ENCODE measurements at regions not wholly inside any gene's neighbourhood (a gene's known extent, or its start where the extent isn't known, plus 50 kb on each side); places are given as distances from the start of the nearest gene placed in this dataset.

DNA sequence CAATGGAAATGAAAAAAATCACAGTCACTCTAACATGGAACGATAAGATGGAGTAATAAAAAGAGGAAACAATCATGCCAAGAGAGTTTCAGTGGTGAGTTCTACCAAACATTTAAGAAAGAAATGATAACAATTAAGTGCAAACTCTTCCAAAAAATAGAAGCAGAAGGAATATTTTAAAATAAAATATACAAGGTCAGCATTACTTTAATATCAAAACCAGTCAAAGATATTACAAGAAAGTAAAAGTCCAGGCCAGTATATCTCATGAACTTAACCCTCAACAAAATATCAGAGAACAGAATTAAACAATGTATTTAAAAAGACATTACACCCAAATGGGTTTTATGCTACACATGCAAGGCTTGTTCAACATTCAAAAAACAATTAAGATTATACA lies 829.4 kb downstream of the TRIB2 start:
- H3K9ac ChIP-seq (ENCODE audit: low read length) = no peak overlapping the region
- no peak for DNase-seq
- H3K27me3 ChIP-seq (ENCODE audit: low read length) = no peaks in the 10 kb centered on the region
- no peaks in the 10 kb centered on the region for H3K79me2 ChIP-seq (ENCODE audit: low read length)
- H3K27ac ChIP-seq (ENCODE audit: low read length) = no peak overlapping the region
- no peak overlapping the region for H3K4me2 ChIP-seq (ENCODE audit: low read depth, low read length, poor library complexity, severe bottlenecking)
- no peaks in the 10 kb centered on the region for H3K36me3 ChIP-seq (ENCODE audit: insufficient read depth, low read length)
- H2AFZ ChIP-seq (ENCODE audit: low read length) = no peak overlapping the region
- 0 out of 2 replicates have a peak, but pooled peaks cover 5% of the 10 kb centered on the region for H3K9me2 ChIP-seq (replicated peaks; ENCODE audit: insufficient read depth, low read length)
- no peaks in the 10 kb centered on the region for H3K9me3 ChIP-seq (ENCODE audit: low read length)
- no peaks in the 10 kb centered on the region for H4K20me1 ChIP-seq (ENCODE audit: insufficient read depth, low read depth, low read length)
- H3K4me3 ChIP-seq (ENCODE audit: low read length) = no peak overlapping the region
- no peaks in the 10 kb centered on the region for H3K4me1 ChIP-seq (ENCODE audit: low read length)

GRCh38 chr2:13550285-13551231 lies 833.8 kb downstream of the TRIB2 start:
- Histone ChIP-seq H2AFZ (ENCODE audit: low read length) (no peak overlapping the region), H3K27me3 (ENCODE audit: low read length) (no peaks in the 10 kb centered on the region), H3K9me2 (replicated peaks; ENCODE audit: insufficient read depth, low read length) (0 out of 2 replicates have a peak, but pooled peaks cover 5% of the 10 kb centered on the region), H4K20me1 (ENCODE audit: insufficient read depth, low read depth, low read length) (no peaks in the 10 kb centered on the region), H3K36me3 (ENCODE audit: insufficient read depth, low read length) (no peaks in the 10 kb centered on the region), H3K9me3 (ENCODE audit: low read length) (no peaks in the 10 kb centered on the region; the same call in 1 of the 2 replicates), H3K4me1 (ENCODE audit: low read length) (no peaks in the 10 kb centered on the region), H3K4me3 (ENCODE audit: low read length) (no peak overlapping the region), H3K9ac (ENCODE audit: low read length) (no peak overlapping the region), H3K27ac (ENCODE audit: low read length) (no peak overlapping the region), H3K79me2 (ENCODE audit: low read length) (no peaks in the 10 kb centered on the region), H3K4me2 (ENCODE audit: low read depth, low read length, poor library complexity, severe bottlenecking) (no peak overlapping the region)
- DNase-seq = no peak

- no peak overlapping the region for H2AFZ ChIP-seq (ENCODE audit: low read length)
- no peaks in the 10 kb centered on the region for H4K20me1 ChIP-seq (ENCODE audit: insufficient read depth, low read depth, low read length)
- no peak for DNase-seq
- H3K4me1 ChIP-seq (ENCODE audit: low read length) = no peaks in the 10 kb centered on the region
- H3K27ac ChIP-seq (ENCODE audit: low read length) = no peak overlapping the region
- H3K79me2 ChIP-seq (ENCODE audit: low read length) = no peaks in the 10 kb centered on the region
- no peaks in the 10 kb centered on the region for H3K9me3 ChIP-seq (ENCODE audit: low read length)
- H3K9me2 ChIP-seq (replicated peaks; ENCODE audit: insufficient read depth, low read length) = no peaks in the 10 kb centered on the region
- no peak overlapping the region for H3K9ac ChIP-seq (ENCODE audit: low read length)
- no peaks in the 10 kb centered on the region for H3K27me3 ChIP-seq (ENCODE audit: low read length)
- H3K4me2 ChIP-seq (ENCODE audit: low read depth, low read length, poor library complexity, severe bottlenecking) = no peak overlapping the region
- H3K36me3 ChIP-seq (ENCODE audit: insufficient read depth, low read length) = no peaks in the 10 kb centered on the region
- no peak overlapping the region for H3K4me3 ChIP-seq (ENCODE audit: low read length)
Measured at GRCh38 chr2:13558368-13558767, 841.6 kb downstream of the TRIB2 start.

DNA sequence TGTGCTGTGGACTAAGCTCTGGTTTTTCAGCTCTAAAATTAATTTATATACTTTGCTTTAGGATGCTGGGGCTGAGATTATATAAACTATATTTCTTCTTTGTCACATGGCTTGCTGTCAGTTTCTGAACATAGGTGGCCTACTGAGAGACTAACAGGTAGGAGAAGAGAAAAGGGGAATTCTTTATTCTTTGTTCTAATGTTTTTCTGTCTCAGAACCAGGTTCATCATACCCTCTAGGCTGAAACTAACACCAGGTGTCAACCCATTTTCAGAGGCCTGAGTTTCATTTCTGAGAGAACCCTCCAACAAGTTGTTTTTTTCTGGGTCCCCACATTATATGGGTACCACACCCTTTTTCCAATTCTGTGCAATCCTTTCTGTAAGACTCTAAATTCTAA lies 843.6 kb downstream of the TRIB2 start:
- no peaks in the 10 kb centered on the region for H3K4me1 ChIP-seq (ENCODE audit: low read length)
- DNase-seq = no peak
- no peak overlapping the region for H3K9ac ChIP-seq (ENCODE audit: low read length)
- H3K27me3 ChIP-seq (ENCODE audit: low read length) = no peaks in the 10 kb centered on the region
- H3K79me2 ChIP-seq (ENCODE audit: low read length) = no peaks in the 10 kb centered on the region
- H3K9me3 ChIP-seq (ENCODE audit: low read length) = no peaks in the 10 kb centered on the region
- H3K4me3 ChIP-seq (ENCODE audit: low read length) = no peak overlapping the region
- H2AFZ ChIP-seq (ENCODE audit: low read length) = no peak overlapping the region
- no peaks in the 10 kb centered on the region for H3K36me3 ChIP-seq (ENCODE audit: insufficient read depth, low read length)
- no peak overlapping the region for H3K4me2 ChIP-seq (ENCODE audit: low read depth, low read length, poor library complexity, severe bottlenecking)
- H4K20me1 ChIP-seq (ENCODE audit: insufficient read depth, low read depth, low read length) = no peaks in the 10 kb centered on the region
- no peaks in the 10 kb centered on the region for H3K9me2 ChIP-seq (replicated peaks; ENCODE audit: insufficient read depth, low read length)
- H3K27ac ChIP-seq (ENCODE audit: low read length) = no peak overlapping the region

DNA sequence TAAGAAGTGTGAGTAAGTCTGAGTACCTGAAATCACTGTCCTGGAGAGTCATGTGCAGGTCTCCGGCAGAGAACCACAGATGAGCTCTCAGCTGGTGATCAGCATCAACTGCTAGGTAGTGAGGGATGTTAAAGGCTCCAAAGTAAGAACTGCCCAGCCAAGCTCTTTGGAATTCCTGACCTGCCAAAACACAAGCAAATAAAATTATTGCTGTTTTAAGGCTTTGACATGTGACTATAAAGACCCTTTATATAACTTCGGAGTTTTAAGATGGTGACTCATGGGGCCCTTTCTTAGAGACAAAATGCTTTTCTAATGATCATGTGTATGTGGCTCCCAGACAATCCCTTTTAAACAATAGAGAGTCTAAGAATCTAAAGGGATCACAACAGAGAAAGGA lies 855.7 kb downstream of the TRIB2 start:
- no peaks in the 10 kb centered on the region for H4K20me1 ChIP-seq (ENCODE audit: insufficient read depth, low read depth, low read length)
- 0 out of 2 replicates have a peak, but pooled peaks cover 5% of the 10 kb centered on the region for H3K9me3 ChIP-seq (ENCODE audit: low read length)
- H3K4me2 ChIP-seq (ENCODE audit: low read depth, low read length, poor library complexity, severe bottlenecking) = no peak overlapping the region
- H3K36me3 ChIP-seq (ENCODE audit: insufficient read depth, low read length) = no peaks in the 10 kb centered on the region
- H3K4me1 ChIP-seq (ENCODE audit: low read length) = no peaks in the 10 kb centered on the region
- H3K9ac ChIP-seq (ENCODE audit: low read length) = no peak overlapping the region
- H3K27ac ChIP-seq (ENCODE audit: low read length) = no peak overlapping the region
- no peak overlapping the region for H3K4me3 ChIP-seq (ENCODE audit: low read length)
- no peaks in the 10 kb centered on the region for H3K27me3 ChIP-seq (ENCODE audit: low read length)
- no peaks in the 10 kb centered on the region for H3K9me2 ChIP-seq (replicated peaks; ENCODE audit: insufficient read depth, low read length)
- no peaks in the 10 kb centered on the region for H3K79me2 ChIP-seq (ENCODE audit: low read length)
- no peak overlapping the region for H2AFZ ChIP-seq (ENCODE audit: low read length)
- DNase-seq = no peak

DNA sequence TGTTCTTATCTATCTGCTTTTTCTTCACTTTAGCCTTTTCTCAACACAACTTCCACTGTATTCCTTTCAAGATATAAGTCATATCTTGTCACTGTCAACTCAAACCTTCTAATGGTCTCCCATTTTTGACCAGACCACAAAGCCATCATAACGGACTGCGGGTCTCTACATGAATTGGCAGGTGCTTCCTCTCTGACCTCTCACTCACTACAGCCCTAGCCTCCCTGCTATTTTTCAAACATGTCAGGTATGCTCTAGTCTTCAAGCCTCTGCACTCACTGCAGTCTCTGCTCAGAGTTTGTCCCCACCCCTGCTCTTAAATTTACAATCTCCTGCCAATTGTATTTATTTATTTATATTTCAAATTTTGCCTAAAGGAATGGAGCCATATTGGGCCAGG lies 858.1 kb downstream of the TRIB2 start:
- H3K36me3 ChIP-seq (ENCODE audit: insufficient read depth, low read length) = no peaks in the 10 kb centered on the region
- no peaks in the 10 kb centered on the region for H3K9me2 ChIP-seq (replicated peaks; ENCODE audit: insufficient read depth, low read length)
- no peak overlapping the region for H3K4me3 ChIP-seq (ENCODE audit: low read length)
- H3K4me1 ChIP-seq (ENCODE audit: low read length) = no peaks in the 10 kb centered on the region
- H4K20me1 ChIP-seq (ENCODE audit: insufficient read depth, low read depth, low read length) = no peaks in the 10 kb centered on the region
- no peaks in the 10 kb centered on the region for H3K27me3 ChIP-seq (ENCODE audit: low read length)
- H3K4me2 ChIP-seq (ENCODE audit: low read depth, low read length, poor library complexity, severe bottlenecking) = no peak overlapping the region
- H3K9me3 ChIP-seq (ENCODE audit: low read length) = 0 out of 2 replicates have a peak, but pooled peaks cover 5% of the 10 kb centered on the region
- no peak overlapping the region for H3K9ac ChIP-seq (ENCODE audit: low read length)
- H3K27ac ChIP-seq (ENCODE audit: low read length) = no peak overlapping the region
- DNase-seq = no peak
- H3K79me2 ChIP-seq (ENCODE audit: low read length) = no peaks in the 10 kb centered on the region
- H2AFZ ChIP-seq (ENCODE audit: low read length) = no peak overlapping the region

DNA sequence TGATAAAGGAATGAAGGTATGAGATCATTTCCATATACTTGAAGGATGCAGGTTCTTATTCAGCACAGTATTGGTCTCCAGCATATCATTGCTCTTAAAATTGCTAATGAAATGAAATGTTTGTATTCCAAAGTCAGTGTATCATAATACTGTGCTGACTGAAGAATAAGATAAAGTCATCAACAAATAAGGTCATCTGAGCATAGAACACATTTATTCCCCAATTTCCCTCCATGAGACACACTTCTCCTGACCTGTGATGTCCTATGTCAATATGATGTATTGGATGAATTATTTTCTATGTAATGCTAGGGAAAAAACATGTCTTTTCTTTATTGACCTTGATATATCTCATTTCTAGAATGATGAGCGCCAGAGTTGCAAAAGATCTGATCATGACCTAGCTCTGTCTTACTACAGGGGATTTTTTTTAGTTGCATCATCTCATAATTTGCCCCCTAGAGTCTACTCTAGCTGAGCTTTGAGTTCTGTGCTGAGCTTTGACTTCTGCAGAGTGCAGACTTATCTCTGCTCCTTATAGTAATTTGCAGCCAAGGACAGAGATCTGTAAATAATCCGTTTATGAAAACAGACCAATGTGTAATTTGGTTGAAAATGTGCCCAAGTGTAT lies 859.8 kb downstream of the TRIB2 start:
- no peaks in the 10 kb centered on the region for H4K20me1 ChIP-seq (ENCODE audit: insufficient read depth, low read depth, low read length)
- no peak for DNase-seq

DNA sequence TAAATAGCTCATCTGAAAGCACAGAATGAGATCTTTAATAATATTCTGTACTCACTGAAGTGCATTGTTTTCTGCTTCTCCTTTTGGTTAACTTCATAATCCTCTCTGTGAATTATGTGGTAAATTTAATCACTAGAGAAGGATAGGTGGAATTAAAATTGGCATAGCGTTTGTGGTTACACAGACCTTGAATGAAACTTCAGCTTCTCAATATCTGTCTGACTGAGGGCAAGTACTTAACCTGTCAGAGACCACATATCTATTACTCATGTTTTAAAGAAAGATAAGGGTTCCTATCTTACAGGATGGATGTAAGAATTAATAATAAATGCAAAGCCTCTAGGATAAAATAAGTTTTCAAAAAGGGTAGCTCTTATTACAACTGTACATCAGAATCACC lies 861.8 kb downstream of the TRIB2 start:
- Histone ChIP-seq H3K27ac (ENCODE audit: low read length) (no peak overlapping the region), H3K4me3 (ENCODE audit: low read length) (no peak overlapping the region), H4K20me1 (ENCODE audit: insufficient read depth, low read depth, low read length) (no peaks in the 10 kb centered on the region), H3K9me3 (ENCODE audit: low read length) (no peaks in the 10 kb centered on the region), H3K9me2 (replicated peaks; ENCODE audit: insufficient read depth, low read length) (no peaks in the 10 kb centered on the region), H3K4me1 (ENCODE audit: low read length) (no peaks in the 10 kb centered on the region), H3K79me2 (ENCODE audit: low read length) (no peaks in the 10 kb centered on the region), H3K4me2 (ENCODE audit: low read depth, low read length, poor library complexity, severe bottlenecking) (no peak overlapping the region), H3K36me3 (ENCODE audit: insufficient read depth, low read length) (no peaks in the 10 kb centered on the region), H3K9ac (ENCODE audit: low read length) (no peak overlapping the region), H2AFZ (ENCODE audit: low read length) (no peak overlapping the region), H3K27me3 (ENCODE audit: low read length) (no peaks in the 10 kb centered on the region)
- no peak for DNase-seq

More for the DNA sequence above, 859.8 kb downstream of the TRIB2 start:
- Histone ChIP-seq H3K9ac (ENCODE audit: low read length) (no peak overlapping the region), H2AFZ (ENCODE audit: low read length) (no peak overlapping the region), H3K36me3 (ENCODE audit: insufficient read depth, low read length) (no peaks in the 10 kb centered on the region), H3K4me2 (ENCODE audit: low read depth, low read length, poor library complexity, severe bottlenecking) (no peak overlapping the region), H3K27ac (ENCODE audit: low read length) (no peak overlapping the region), H3K27me3 (ENCODE audit: low read length) (no peaks in the 10 kb centered on the region), H3K9me3 (ENCODE audit: low read length) (0 out of 2 replicates have a peak, but pooled peaks cover 5% of the 10 kb centered on the region), H3K4me1 (ENCODE audit: low read length) (no peaks in the 10 kb centered on the region), H3K4me3 (ENCODE audit: low read length) (no peak overlapping the region), H3K9me2 (replicated peaks; ENCODE audit: insufficient read depth, low read length) (no peaks in the 10 kb centered on the region), H3K79me2 (ENCODE audit: low read length) (no peaks in the 10 kb centered on the region)

Data from Karpas-422 (cell line).